ENCODE measurements at regions not wholly inside any gene's neighbourhood (a gene's known extent, or its start where the extent isn't known, plus 50 kb on each side); places are given as distances from the start of the nearest gene placed in this dataset.

DNA sequence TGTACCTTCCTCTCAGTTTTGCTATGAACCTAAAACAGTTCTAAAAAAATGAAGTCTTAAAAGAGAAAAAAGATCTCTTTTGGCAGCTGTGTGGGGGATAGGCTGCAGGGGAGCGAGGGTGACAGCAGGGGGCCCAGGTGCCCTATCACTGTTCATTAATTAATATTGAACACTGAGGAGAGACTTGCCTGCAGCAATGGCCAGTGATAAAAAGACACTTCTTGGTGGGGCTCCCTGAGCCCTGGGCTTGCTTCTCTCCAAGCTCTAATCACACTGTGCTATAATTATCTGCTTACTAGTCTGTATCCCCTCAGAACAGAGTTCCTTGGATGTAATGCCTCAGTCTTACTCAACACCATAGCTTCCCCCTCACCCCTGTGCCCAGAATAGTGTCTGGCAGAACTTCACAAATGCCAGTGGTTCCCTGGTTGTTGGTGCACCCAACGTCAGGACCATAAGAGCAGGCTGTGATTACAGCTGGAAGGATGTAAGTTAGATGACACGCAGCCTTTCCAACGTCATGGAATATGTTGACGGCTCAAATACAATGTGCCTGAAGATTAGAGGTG lies 52.0 kb upstream of the IRX6 start:
- H3K9me3 Mint-ChIP-seq = no peaks in the 10 kb centered on the region

GRCh38 chr16:55272744-55273143 lies 51.3 kb upstream of the IRX6 start:
- Histone ChIP-seq H3K9ac (ENCODE audit: extremely low read depth, low read length, poor library complexity, severe bottlenecking) (no peak overlapping the region), H3K27ac (ENCODE audit: low read depth, low read length) (no peak overlapping the region), H3K27me3 (ENCODE audit: control insufficient read depth, insufficient read depth, low read length, poor library complexity, severe bottlenecking) (peaks cover 18% of the 10 kb centered on the region), H3K9me3 (ENCODE audit: control insufficient read depth, low read length) (no peaks in the 10 kb centered on the region), H3K36me3 (ENCODE audit: control insufficient read depth, insufficient read depth, low read length) (no peaks in the 10 kb centered on the region), H3K4me3 (ENCODE audit: low read length) (no peak overlapping the region), H3K4me1 (ENCODE audit: control insufficient read depth, insufficient read depth, low read length) (no peaks in the 10 kb centered on the region)
- Mint-ChIP-seq H3K36me3 (ENCODE audit: low read depth) (no peaks in the 10 kb centered on the region), H3K4me1 (peaks cover 2% of the 10 kb centered on the region), H3K9me3 (no peaks in the 10 kb centered on the region), H3K4me3 (no peak overlapping the region), H3K27ac (no peak overlapping the region), H3K27me3 (ENCODE audit: insufficient read depth) (peaks cover 21% of the 10 kb centered on the region)
- WGBS, 2 experiments (ENCODE audit: insufficient coverage in 1 of 2, insufficient read length in 1 of 2) = 62 to 89% methylated on average over 1 of the region's 1 CpG
- no peak for DNase-seq
- TF ChIP-seq, protein P1, sequence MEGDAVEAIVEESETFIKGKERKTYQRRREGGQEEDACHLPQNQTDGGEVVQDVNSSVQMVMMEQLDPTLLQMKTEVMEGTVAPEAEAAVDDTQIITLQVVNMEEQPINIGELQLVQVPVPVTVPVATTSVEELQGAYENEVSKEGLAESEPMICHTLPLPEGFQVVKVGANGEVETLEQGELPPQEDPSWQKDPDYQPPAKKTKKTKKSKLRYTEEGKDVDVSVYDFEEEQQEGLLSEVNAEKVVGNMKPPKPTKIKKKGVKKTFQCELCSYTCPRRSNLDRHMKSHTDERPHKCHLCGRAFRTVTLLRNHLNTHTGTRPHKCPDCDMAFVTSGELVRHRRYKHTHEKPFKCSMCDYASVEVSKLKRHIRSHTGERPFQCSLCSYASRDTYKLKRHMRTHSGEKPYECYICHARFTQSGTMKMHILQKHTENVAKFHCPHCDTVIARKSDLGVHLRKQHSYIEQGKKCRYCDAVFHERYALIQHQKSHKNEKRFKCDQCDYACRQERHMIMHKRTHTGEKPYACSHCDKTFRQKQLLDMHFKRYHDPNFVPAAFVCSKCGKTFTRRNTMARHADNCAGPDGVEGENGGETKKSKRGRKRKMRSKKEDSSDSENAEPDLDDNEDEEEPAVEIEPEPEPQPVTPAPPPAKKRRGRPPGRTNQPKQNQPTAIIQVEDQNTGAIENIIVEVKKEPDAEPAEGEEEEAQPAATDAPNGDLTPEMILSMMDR (conservative IDR thresholded peaks at IDR 0.05) = no peak

More for the DNA sequence above, 52.0 kb upstream of the IRX6 start:
- Histone ChIP-seq H3K4me1 (ENCODE audit: control insufficient read depth, insufficient read depth, low read length) (no peaks in the 10 kb centered on the region), H3K9me3 (ENCODE audit: control insufficient read depth, low read length) (no peaks in the 10 kb centered on the region), H3K27ac (ENCODE audit: low read depth, low read length) (no peak overlapping the region), H3K36me3 (ENCODE audit: control insufficient read depth, insufficient read depth, low read length) (no peaks in the 10 kb centered on the region), H3K9ac (ENCODE audit: extremely low read depth, low read length, poor library complexity, severe bottlenecking) (no peak overlapping the region), H3K27me3 (ENCODE audit: control insufficient read depth, insufficient read depth, low read length, poor library complexity, severe bottlenecking) (peaks cover 21% of the 10 kb centered on the region), H3K4me3 (ENCODE audit: low read length) (no peak overlapping the region)
- TF ChIP-seq, protein P1 (conservative IDR thresholded peaks at IDR 0.05) = no peak
- Mint-ChIP-seq H3K4me3 (no peak overlapping the region), H3K27me3 (ENCODE audit: insufficient read depth) (peaks cover 20% of the 10 kb centered on the region), H3K4me1 (peaks cover 4% of the 10 kb centered on the region), H3K36me3 (ENCODE audit: low read depth) (no peaks in the 10 kb centered on the region), H3K27ac (no peak overlapping the region)
- WGBS, 2 experiments (ENCODE audit: insufficient coverage in 1 of 2, insufficient read length in 1 of 2) = 92 to 93% methylated on average over 5 of the region's 5 CpGs
- no peak for DNase-seq

GRCh38 chr16:55273356-55273755 lies 50.6 kb upstream of the IRX6 start:
- no peaks in the 10 kb centered on the region for H3K4me1 ChIP-seq (ENCODE audit: control insufficient read depth, insufficient read depth, low read length)
- H3K27ac ChIP-seq (ENCODE audit: low read depth, low read length) = no peak overlapping the region
- Mint-ChIP-seq H3K27me3 (ENCODE audit: insufficient read depth) (peaks cover 21% of the 10 kb centered on the region), H3K36me3 (ENCODE audit: low read depth) (no peaks in the 10 kb centered on the region), H3K4me1 (peaks cover 2% of the 10 kb centered on the region), H3K9me3 (no peaks in the 10 kb centered on the region), H3K4me3 (no peak overlapping the region), H3K27ac (no peak overlapping the region)
- H3K36me3 ChIP-seq (ENCODE audit: control insufficient read depth, insufficient read depth, low read length) = no peaks in the 10 kb centered on the region
- TF ChIP-seq, protein P1 (conservative IDR thresholded peaks at IDR 0.05) = no peak
- no peak for DNase-seq
- H3K27me3 ChIP-seq (ENCODE audit: control insufficient read depth, insufficient read depth, low read length, poor library complexity, severe bottlenecking) = peaks cover 15% of the 10 kb centered on the region
- no peak overlapping the region for H3K9ac ChIP-seq (ENCODE audit: extremely low read depth, low read length, poor library complexity, severe bottlenecking)
- WGBS, 2 experiments (ENCODE audit: insufficient coverage in 1 of 2, insufficient read length in 1 of 2) = 83 to 89% methylated on average over 1 to 5 of the region's 7 CpGs
- H3K9me3 ChIP-seq (ENCODE audit: control insufficient read depth, low read length) = no peaks in the 10 kb centered on the region
- H3K4me3 ChIP-seq (ENCODE audit: low read length) = no peak overlapping the region
